ENCODE measurements at regions not wholly inside any gene's neighbourhood (a gene's known extent, or its start where the extent isn't known, plus 50 kb on each side); places are given as distances from the start of the nearest gene placed in this dataset.

GRCh38 chr5:6818594-6819511 lies 105.6 kb downstream of the TENT4A start:
- Histone ChIP-seq H3K27ac (ENCODE audit: low read depth, low read length) (no peak overlapping the region), H4K20me1 (ENCODE audit: low read depth, low read length) (no peaks in the 10 kb centered on the region), H3K9me3 (ENCODE audit: insufficient read depth, low read length) (no peaks in the 10 kb centered on the region), H3F3A (ENCODE audit: insufficient read depth) (no peaks in the 10 kb centered on the region), H3K36me3 (ENCODE audit: low read length) (no peaks in the 10 kb centered on the region), H3K27me3 (ENCODE audit: low read length) (peaks cover 3% of the 10 kb centered on the region; the same call in 1 of the 2 replicates), H3K79me2 (ENCODE audit: insufficient read depth, low read length) (no peaks in the 10 kb centered on the region), H3K9me2 (replicated peaks; ENCODE audit: insufficient read depth, low read length) (no peaks in the 10 kb centered on the region), H3K4me3 (ENCODE audit: insufficient read depth, low read length, poor library complexity, severe bottlenecking) (no peak overlapping the region), H3K9ac (ENCODE audit: low read length) (no peak overlapping the region), H2AFZ (ENCODE audit: low read depth, low read length, severe bottlenecking) (no peak overlapping the region), H3K4me2 (ENCODE audit: low read depth, low read length, poor library complexity, severe bottlenecking) (no peak overlapping the region)
- TF ChIP-seq EZH2phosphoT487 (conservative IDR thresholded peaks at IDR 0.05; ENCODE audit: low read length), result no peak
- TF ChIP-seq CTCF (IDR thresholded peaks at IDR 0.05; ENCODE audit: insufficient read depth, low read length, poor library complexity, severe bottlenecking), result no peak

- Histone ChIP-seq H3K79me2 (ENCODE audit: insufficient read depth, low read length) (no peaks in the 10 kb centered on the region), H4K20me1 (ENCODE audit: low read depth, low read length) (no peaks in the 10 kb centered on the region), H3K36me3 (ENCODE audit: low read length) (no peaks in the 10 kb centered on the region), H3K27me3 (ENCODE audit: low read length) (peaks cover 3% of the 10 kb centered on the region; the same call in 1 of the 2 replicates), H2AFZ (ENCODE audit: low read depth, low read length, severe bottlenecking) (no peak overlapping the region), H3K9me2 (replicated peaks; ENCODE audit: insufficient read depth, low read length) (no peaks in the 10 kb centered on the region), H3K4me2 (ENCODE audit: low read depth, low read length, poor library complexity, severe bottlenecking) (no peak overlapping the region), H3K9me3 (ENCODE audit: insufficient read depth, low read length) (no peaks in the 10 kb centered on the region), H3K9ac (ENCODE audit: low read length) (no peak overlapping the region), H3F3A (ENCODE audit: insufficient read depth) (no peaks in the 10 kb centered on the region), H3K4me3 (ENCODE audit: insufficient read depth, low read length, poor library complexity, severe bottlenecking) (no peak overlapping the region), H3K27ac (ENCODE audit: low read depth, low read length) (no peak overlapping the region)
- TF ChIP-seq CTCF (IDR thresholded peaks at IDR 0.05; ENCODE audit: insufficient read depth, low read length, poor library complexity, severe bottlenecking), result no peak
- no peak for TF ChIP-seq EZH2phosphoT487 (conservative IDR thresholded peaks at IDR 0.05; ENCODE audit: low read length)
Measured at GRCh38 chr5:6819521-6819920, 106.3 kb downstream of the TENT4A start.

- no peaks in the 10 kb centered on the region for H4K20me1 ChIP-seq (ENCODE audit: low read depth, low read length)
- H3K9me3 ChIP-seq (ENCODE audit: insufficient read depth, low read length), result no peaks in the 10 kb centered on the region
- no peaks in the 10 kb centered on the region for H3K79me2 ChIP-seq (ENCODE audit: insufficient read depth, low read length)
- H3F3A ChIP-seq (ENCODE audit: insufficient read depth), result no peaks in the 10 kb centered on the region
- no peak overlapping the region for H3K9ac ChIP-seq (ENCODE audit: low read length)
- H3K9me2 ChIP-seq (replicated peaks; ENCODE audit: insufficient read depth, low read length), result no peaks in the 10 kb centered on the region
- H3K36me3 ChIP-seq (ENCODE audit: low read length), result no peaks in the 10 kb centered on the region
- H3K27me3 ChIP-seq (ENCODE audit: low read length), result peaks cover 3% of the 10 kb centered on the region; the same call in 1 of the 2 replicates
- no peak overlapping the region for H3K27ac ChIP-seq (ENCODE audit: low read depth, low read length)
- H3K4me2 ChIP-seq (ENCODE audit: low read depth, low read length, poor library complexity, severe bottlenecking), result no peak overlapping the region
- TF ChIP-seq CTCF (IDR thresholded peaks at IDR 0.05; ENCODE audit: insufficient read depth, low read length, poor library complexity, severe bottlenecking) (peak; percentile 47), EZH2phosphoT487 (conservative IDR thresholded peaks at IDR 0.05; ENCODE audit: low read length) (no peak)
- H2AFZ ChIP-seq (ENCODE audit: low read depth, low read length, severe bottlenecking), result no peak overlapping the region
- no peak overlapping the region for H3K4me3 ChIP-seq (ENCODE audit: insufficient read depth, low read length, poor library complexity, severe bottlenecking)
Measured at GRCh38 chr5:6820851-6821479, 107.7 kb downstream of the TENT4A start.

Measured in SU-DHL-6 (cell line).